Common myeloid progenitor, CD34-positive (primary cell): ENCODE measurements at regions not wholly inside any gene's neighbourhood (a gene's known extent, or its start where the extent isn't known, plus 50 kb on each side); places are given as distances from the start of the nearest gene placed in this dataset.

ENCODE experiments used
- CTCF ChIA-PET: fragments of 350-600 bp; sonication (Branson Sonifier 250); formaldehyde crosslinking; loops from one replicate; lab custom pipeline; 2021; ENCODE audit warnings: antibody characterized with exemption; lab: Charles Lee
- POLR2A ChIA-PET: fragments of 350-600 bp; sonication (Branson Sonifier 250); formaldehyde crosslinking; loops from one replicate; lab custom pipeline; 2021; ENCODE audit warnings: antibody characterized with exemption; lab: Charles Lee
- DNase-seq, 3 donors: peaks; one replicate each; pipeline versions ENCODE4 v3.0.0 to v3.0.0-alpha.2; 2013
- H3K27ac ChIP-seq, 2 experiments: 1 replicate in 1 of 2; 2 replicates in 1 of 2; pipeline ENCODE4 v1.7.0; 2013; ENCODE audit warnings: inconsistent platforms in 2 of 2, low read length in 2 of 2, mild to moderate bottlenecking in 2 of 2, low read depth in 1 of 2, moderate library complexity in 1 of 2; ENCODE audit not compliant: severe bottlenecking in 2 of 2, insufficient read depth in 1 of 2, poor library complexity in 1 of 2
- H3K27me3 ChIP-seq, 5 experiments: replicated peaks in 2 of 5; 1 replicate in 3 of 5; 2 replicates in 2 of 5; pipeline versions ENCODE4 v1.6.1 to v1.7.0; 2013; ENCODE audit warnings: low read length in 4 of 5, mild to moderate bottlenecking in 2 of 5, moderate library complexity in 2 of 5, inconsistent platforms in 1 of 5; ENCODE audit not compliant: insufficient read depth in 5 of 5, control insufficient read depth in 4 of 5
- H3K36me3 ChIP-seq, 4 experiments: 1 replicate in 2 of 4; 2 replicates in 2 of 4; pipeline versions ENCODE4 v1.6.1 to v1.7.0; 2013; ENCODE audit warnings: low read length in 3 of 4, control low read depth in 1 of 4, mild to moderate bottlenecking in 1 of 4; ENCODE audit not compliant: control insufficient read depth in 4 of 4, insufficient read depth in 4 of 4
- H3K4me1 ChIP-seq, 4 experiments: 1 replicate in 3 of 4; 2 replicates in 1 of 4; pipeline versions ENCODE4 v1.6.1 to v1.7.1; 2013; ENCODE audit warnings: low read length in 3 of 4, mild to moderate bottlenecking in 3 of 4, control low read depth in 1 of 4, inconsistent platforms in 1 of 4, moderate library complexity in 1 of 4; ENCODE audit not compliant: control insufficient read depth in 4 of 4, insufficient read depth in 4 of 4; ENCODE audit errors: control extremely low read depth in 1 of 4
- H3K4me3 ChIP-seq, 7 experiments: 1 replicate in 4 of 7; 2 replicates in 3 of 7; pipeline versions ENCODE4 v1.5.1 to v1.7.0; 2013; ENCODE audit warnings: mild to moderate bottlenecking in 7 of 7, low read length in 6 of 7, moderate library complexity in 6 of 7, inconsistent platforms in 2 of 7, low read depth in 2 of 7, control low read depth in 1 of 7; ENCODE audit not compliant: insufficient read depth in 4 of 7, control insufficient read depth in 1 of 7; ENCODE audit errors: extremely low read depth in 1 of 7
- H3K9me3 ChIP-seq, 5 experiments: 1 replicate in 4 of 5; 2 replicates in 1 of 5; pipeline versions ENCODE4 v1.6.1 to v1.7.1; 2013; ENCODE audit warnings: low read length in 4 of 5, mild to moderate bottlenecking in 2 of 5, inconsistent platforms in 1 of 5, low read depth in 1 of 5, moderate library complexity in 1 of 5; ENCODE audit not compliant: control insufficient read depth in 4 of 5, insufficient read depth in 2 of 5; ENCODE audit errors: control extremely low read depth in 1 of 5
- WGBS: methylation state at CpG from one replicate; pipeline ENCODE4 v1.1.5; 2013; ENCODE audit not compliant: insufficient coverage; 5-methylcytosine and 5-hydroxymethylcytosine counted together

DNA sequence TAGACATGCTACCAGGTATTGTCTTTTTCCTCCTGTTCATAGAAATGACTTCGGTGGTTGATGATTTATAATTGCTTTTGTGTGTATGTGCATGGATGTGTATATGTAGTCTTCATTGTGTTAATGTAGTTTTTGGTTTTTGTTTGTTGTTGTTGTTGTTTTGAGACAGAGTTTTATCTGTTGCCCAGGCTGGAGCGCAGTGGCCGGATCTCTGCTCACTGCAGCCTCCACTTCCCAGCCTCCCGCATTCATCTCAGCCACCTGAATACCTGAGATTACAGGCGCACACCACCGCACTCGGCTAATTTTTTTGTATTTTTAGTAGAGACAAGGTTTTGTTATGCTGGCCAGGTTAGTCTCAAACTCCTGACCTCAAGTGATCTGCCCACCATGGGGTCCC lies 75.2 kb downstream of the HFE start:
- POLR2A ChIA-PET = interaction anchor here (1.0 kb wide), 1 partner anchor 37 kb away, joined by 3 read pairs; a partner anchor contains a TSS
- no peaks in the 10 kb centered on the region for H3K27me3 ChIP-seq
- DNase-seq = no peak
- H3K27ac ChIP-seq = no peak overlapping the region
- CTCF ChIA-PET = interaction anchor here (1.3 to 1.6 kb wide), 2 partner anchors 26 to 54 kb away, joined by 3 to 4 read pairs; a partner anchor contains a TSS
- no peak overlapping the region for H3K4me3 ChIP-seq
- 97% methylated on average over 6 of the region's 7 CpGs for WGBS
- no peaks in the 10 kb centered on the region for H3K9me3 ChIP-seq
- H3K36me3 ChIP-seq = peaks cover 0 to 24% (median 9%) of the 10 kb centered on the region in 4 experiments
- H3K4me1 ChIP-seq = peaks cover 7 to 15% (median 14%) of the 10 kb centered on the region in 4 experiments

DNA sequence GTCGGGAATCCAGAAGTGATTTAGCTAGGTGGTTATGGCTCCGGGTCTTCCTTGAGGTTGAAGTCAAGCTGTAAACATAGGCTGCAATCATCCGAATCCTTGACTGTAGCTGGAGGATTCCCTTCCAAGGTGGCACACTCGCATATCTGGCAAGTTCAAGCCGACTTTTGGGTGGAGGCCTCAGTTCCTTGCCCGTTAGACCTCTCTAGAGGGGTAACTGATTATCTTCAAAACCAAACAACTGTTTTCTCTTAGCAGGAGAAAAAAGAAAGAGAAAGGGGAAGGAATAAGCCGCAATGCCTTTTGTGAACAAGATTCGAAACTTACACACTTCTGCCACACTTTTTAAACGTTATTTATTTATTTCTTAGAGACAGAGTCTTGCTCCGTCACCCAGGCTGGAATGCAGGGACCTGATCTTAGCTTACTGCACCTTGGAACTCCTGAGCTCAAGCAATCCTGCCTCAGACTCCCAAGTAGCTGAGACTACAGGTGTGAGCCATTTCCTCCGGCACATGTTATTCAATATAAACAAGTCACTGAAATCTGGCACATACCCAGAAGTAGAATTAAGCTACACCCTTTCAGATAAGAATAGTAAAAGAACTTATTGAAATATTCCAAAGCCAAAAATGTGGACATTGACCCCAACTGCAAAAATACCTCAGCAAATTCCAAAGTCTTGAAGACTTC lies 76.3 kb downstream of the HFE start:
- peak in 1 of 3 donors; percentile 51 for DNase-seq
- no peak overlapping the region for H3K4me3 ChIP-seq
- H3K4me1 ChIP-seq = peaks cover 7 to 15% (median 11%) of the 10 kb centered on the region in 4 experiments
- 92% methylated on average over 7 of the region's 11 CpGs for whole genome bisulfite sequencing
- no peaks in the 10 kb centered on the region for H3K9me3 ChIP-seq
- peaks cover 0 to 24% (median 9%) of the 10 kb centered on the region in 4 experiments for H3K36me3 ChIP-seq
- no peaks in the 10 kb centered on the region for H3K27me3 ChIP-seq
- CTCF ChIA-PET = interaction anchor here (1.0 kb wide), 1 partner anchor 9 kb away, joined by 4 read pairs; no protein-coding TSS in a partner anchor
- POLR2A ChIA-PET = interaction anchor here (0.6 to 0.7 kb wide), 2 partner anchors 34 to 57 kb away, joined by 3 to 5 read pairs; no protein-coding TSS in a partner anchor
- peak overlapping the region in 1 of 2 experiments; percentile 10 for H3K27ac ChIP-seq

DNA sequence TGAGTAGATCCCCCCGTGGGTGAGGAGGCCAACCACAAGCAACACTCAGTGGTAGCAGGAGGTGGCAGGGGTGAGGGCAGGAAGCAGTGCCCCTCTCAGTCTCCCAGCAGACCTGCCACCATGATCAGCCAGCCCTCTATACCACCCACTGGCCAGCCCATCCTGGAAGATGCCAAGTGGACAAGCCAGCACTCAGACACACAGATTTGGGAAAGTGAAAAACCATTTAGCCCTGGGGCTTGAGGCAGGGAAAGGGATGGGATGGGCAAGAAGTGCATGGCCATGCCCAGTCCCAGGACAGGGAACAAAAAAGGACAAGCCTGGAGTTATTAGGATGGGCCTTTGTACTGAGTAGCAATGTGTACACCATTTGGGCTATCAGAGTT lies 76.9 kb downstream of the HFE start:
- POLR2A ChIA-PET = no interaction called here
- no CpG with 5 or more reads among the region's 1 CpG for WGBS

DNA sequence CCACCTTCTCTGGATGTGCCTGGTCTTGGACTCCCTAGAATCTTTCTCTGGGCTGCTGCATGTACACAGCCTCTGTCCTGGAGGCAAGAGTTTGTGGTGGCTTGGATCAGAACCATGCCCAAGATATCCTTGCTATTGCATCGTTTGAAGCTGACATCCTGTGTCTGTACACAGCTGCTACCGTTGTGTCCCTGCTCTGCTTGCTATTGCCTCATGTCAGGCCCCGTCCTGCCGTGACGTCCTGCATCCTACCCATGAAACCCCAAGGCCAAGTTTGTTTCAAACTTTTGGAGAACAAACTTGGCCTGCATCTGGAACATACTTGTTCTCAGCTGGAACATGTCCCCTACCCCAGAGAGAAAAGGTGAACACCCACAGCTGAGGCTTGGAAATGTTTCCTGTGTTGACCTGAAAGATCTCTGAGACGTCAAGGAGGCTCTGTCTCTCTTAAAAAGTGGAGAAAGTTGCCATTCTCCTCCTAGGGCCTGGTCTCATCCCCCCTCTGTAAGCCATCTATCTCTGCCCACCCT lies 78.1 kb downstream of the HFE start:
- 90% methylated on average over 5 of the region's 6 CpGs for WGBS
- POLR2A ChIA-PET = no interaction called here
- peaks cover 0 to 24% (median 9%) of the 10 kb centered on the region in 4 experiments for H3K36me3 ChIP-seq
- peaks cover 5 to 14% (median 9%) of the 10 kb centered on the region in 4 experiments for H3K4me1 ChIP-seq
- no peak overlapping the region for H3K4me3 ChIP-seq
- DNase-seq = no peak
- no peak overlapping the region for H3K27ac ChIP-seq
- H3K9me3 ChIP-seq = no peaks in the 10 kb centered on the region
- CTCF ChIA-PET = interaction anchor here (1.0 to 1.4 kb wide), 2 partner anchors 25 to 42 kb away, joined by 3 read pairs; a partner anchor contains a TSS
- no peaks in the 10 kb centered on the region for H3K27me3 ChIP-seq

More for the DNA sequence above, 76.9 kb downstream of the HFE start:
- Histone ChIP-seq H3K27ac (no peak overlapping the region), H3K4me1 (peaks cover 7 to 15% (median 11%) of the 10 kb centered on the region in 4 experiments), H3K4me3 (no peak overlapping the region), H3K36me3 (peaks cover 0 to 24% (median 9%) of the 10 kb centered on the region in 4 experiments), H3K27me3 (no peaks in the 10 kb centered on the region), H3K9me3 (no peaks in the 10 kb centered on the region)
- DNase-seq = no peak
- CTCF ChIA-PET = interaction anchor here (1.0 kb wide), 1 partner anchor 8 kb away, joined by 4 read pairs; no protein-coding TSS in a partner anchor

DNA sequence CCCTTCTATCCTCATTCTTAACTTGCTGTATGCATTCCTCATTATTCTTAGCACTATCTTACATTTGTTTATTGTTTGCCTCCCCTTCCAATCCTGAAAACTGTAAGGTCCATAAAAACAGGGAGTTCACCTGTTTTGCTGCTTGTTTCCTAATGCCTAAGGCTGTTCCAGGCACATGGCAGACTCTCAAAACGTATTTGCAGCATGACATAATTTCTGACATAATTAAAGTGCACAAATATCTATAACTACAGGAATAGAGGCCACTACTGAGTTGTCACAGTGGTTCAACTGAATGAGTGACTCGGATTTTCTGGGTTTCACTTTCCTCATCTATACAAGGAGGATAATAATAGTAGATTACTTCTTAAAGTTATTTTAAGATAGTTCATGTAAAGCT lies 83.0 kb downstream of the HFE start:
- H3K27me3 ChIP-seq = no peaks in the 10 kb centered on the region
- ChIA-PET CTCF (interaction anchor here (0.6 to 1.1 kb wide), 4 partner anchors 11 to 104 kb away, joined by 3 to 5 read pairs (median 4); a partner anchor contains a TSS), POLR2A (interaction anchor here (7.2 kb wide), 1 partner anchor 12 kb away, joined by 69 read pairs; a partner anchor contains a TSS)
- peaks cover 15 to 39% (median 27%) of the 10 kb centered on the region in 4 experiments for H3K4me1 ChIP-seq
- peak overlapping the region in 1 of 2 experiments; percentile 98 for H3K27ac ChIP-seq
- peak overlapping the region in 1 of 7 experiments; percentile 97 for H3K4me3 ChIP-seq
- H3K9me3 ChIP-seq = no peaks in the 10 kb centered on the region
- WGBS = no CpG with 5 or more reads among the region's 2 CpGs
- peak in 2 of 3 donors; percentile 45 to 54 for DNase-seq
- H3K36me3 ChIP-seq = peaks cover 0 to 8% (median 2%) of the 10 kb centered on the region in 4 experiments

DNA sequence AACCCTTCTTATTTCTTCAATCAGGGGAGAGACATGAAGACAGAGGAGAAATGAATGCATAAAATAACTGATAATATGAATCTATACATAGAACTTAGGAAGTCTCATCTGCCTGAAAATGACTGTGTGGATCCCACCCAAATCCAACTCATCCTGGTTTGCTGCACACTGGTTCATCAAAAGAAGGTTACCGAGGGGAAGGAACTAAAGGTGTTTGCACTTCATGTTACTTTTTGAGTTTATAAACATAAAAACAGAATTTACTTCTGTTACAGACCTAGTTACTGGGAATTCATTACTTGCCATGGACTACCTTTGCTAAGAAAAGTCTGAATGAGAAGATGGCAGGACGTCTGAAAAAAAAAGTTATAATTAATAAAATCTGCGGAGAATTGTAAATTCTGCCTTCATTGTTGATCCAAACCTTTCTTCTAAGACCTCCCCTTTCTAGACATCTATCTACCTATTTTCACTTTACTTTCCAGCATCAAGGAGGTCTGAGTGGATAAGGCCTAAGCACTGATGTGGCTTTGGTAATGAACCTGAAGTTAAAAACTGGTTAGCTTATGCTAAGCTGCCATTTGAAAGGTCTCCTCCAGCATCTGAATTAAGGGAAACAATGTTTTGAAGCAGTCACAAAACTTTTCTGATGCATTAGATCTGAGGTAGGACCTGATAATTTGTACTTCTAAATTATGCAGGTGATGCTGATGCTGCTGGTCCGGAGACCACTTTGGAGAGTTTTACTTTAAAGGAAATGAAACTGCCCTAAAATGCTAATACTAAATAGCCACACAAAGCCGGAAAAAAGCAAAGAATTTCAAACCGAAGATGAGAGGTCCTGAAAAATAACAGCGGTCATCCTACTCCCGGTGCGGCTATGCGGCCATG lies 84.0 kb downstream of the HFE start:
- ChIA-PET CTCF (interaction anchor here (0.8 to 1.1 kb wide), 3 partner anchors 12 to 48 kb away, joined by 3 to 5 read pairs (median 4); a partner anchor contains a TSS), POLR2A (interaction anchor here (1.5 to 7.2 kb wide), 4 partner anchors 13 to 44 kb away, joined by 7 to 69 read pairs (median 10); a partner anchor contains a TSS)
- WGBS = 0% methylated on average over 6 of the region's 10 CpGs
- peak overlapping the region; percentile 96 to 98 for H3K27ac ChIP-seq
- peaks cover 0 to 5% (median 0%) of the 10 kb centered on the region in 4 experiments for H3K36me3 ChIP-seq
- no peaks in the 10 kb centered on the region for H3K9me3 ChIP-seq
- H3K4me1 ChIP-seq = peaks cover 15 to 41% (median 29%) of the 10 kb centered on the region in 4 experiments
- H3K4me3 ChIP-seq = peak overlapping the region; percentile 67 to 98 (median 85)
- H3K27me3 ChIP-seq = no peaks in the 10 kb centered on the region
- no peak for DNase-seq
